Lower leg skin (tissue), 4 donors: ENCODE measurements at regions not wholly inside any gene's neighbourhood (a gene's known extent, or its start where the extent isn't known, plus 50 kb on each side); places are given as distances from the start of the nearest gene placed in this dataset.

Experiments
- DNase-seq, 2 donors: peaks; one replicate each; pipeline ENCODE4 v3.0.0-alpha.2; 2019; ENCODE audit warnings: low spot score in 2 of 2
- H3K4me3 ChIP-seq: fragments of 200-600 bp; sonication (generic); 2 replicates; pipeline ENCODE4 v1.5.1; 2017; ENCODE audit warnings: mild to moderate bottlenecking, low read depth; ENCODE audit not compliant: poor library complexity, severe bottlenecking
- CTCF ChIP-seq, 3 donors: fragments of 450-650 bp; IDR thresholded peaks; one replicate each; pipeline ENCODE4 v1.5.1; 2016; ENCODE audit warnings: antibody characterized with exemption in 3 of 3, mild to moderate bottlenecking in 3 of 3, moderate library complexity in 2 of 3
- POLR2A ChIP-seq, 2 donors: fragments of 450-650 bp; IDR thresholded peaks; one replicate each; pipeline ENCODE4 v1.6.1; 2016 to 2017; ENCODE audit warnings: antibody characterized with exemption in 2 of 2, mild to moderate bottlenecking in 1 of 2, moderate library complexity in 1 of 2
- WGBS, 2 donors: methylation state at CpG; one replicate each; pipeline ENCODE4 v1.1.5; 2018; 5-methylcytosine and 5-hydroxymethylcytosine counted together
- intact Hi-C: fragments of 100-400 bp; cut with DNase I; formaldehyde crosslinking; loops from one replicate; pipeline ENCODE4 v1.15.0; 2023; ENCODE audit warnings: low total_unique reads

GRCh38 chr2:144606466-144607095, 86.7 kb upstream of the ZEB2 start:
- intact Hi-C loops: no loop called here
- no peak for TF ChIP-seq CTCF (IDR thresholded peaks at IDR 0.05)
- TF ChIP-seq POLR2A (IDR thresholded peaks at IDR 0.05): no peak
- H3K4me3 ChIP-seq: no peak overlapping the region
- no peak for DNase-seq
- 85 to 90% methylated on average over 1 of the region's 1 CpG for WGBS, 2 donors

- intact Hi-C loops: no loop called here
- DNase-seq: no peak
- TF ChIP-seq POLR2A (IDR thresholded peaks at IDR 0.05): no peak
- TF ChIP-seq CTCF (IDR thresholded peaks at IDR 0.05): no peak
- WGBS, 2 donors: 83 to 86% methylated on average over 7 of the region's 7 CpGs
- H3K4me3 ChIP-seq: no peak overlapping the region
Measured at GRCh38 chr2:144605231-144605840, 85.4 kb upstream of the ZEB2 start.

GRCh38 chr2:144603334-144603733, 83.4 kb upstream of the ZEB2 start:
- TF ChIP-seq CTCF (IDR thresholded peaks at IDR 0.05): no peak
- TF ChIP-seq POLR2A (IDR thresholded peaks at IDR 0.05): no peak
- no peak overlapping the region for H3K4me3 ChIP-seq
- 81 to 91% methylated on average over 2 of the region's 2 CpGs for WGBS, 2 donors
- intact Hi-C loops: no loop called here
- DNase-seq: no peak

- DNase-seq: no peak
- H3K4me3 ChIP-seq: no peak overlapping the region
- 71 to 74% methylated on average over 5 of the region's 5 CpGs for WGBS, 2 donors
- intact Hi-C loops: no loop called here
- TF ChIP-seq POLR2A (IDR thresholded peaks at IDR 0.05) (no peak), CTCF (IDR thresholded peaks at IDR 0.05) (no peak)
Measured at GRCh38 chr2:144598906-144599305, 79.0 kb upstream of the ZEB2 start.

- TF ChIP-seq CTCF (IDR thresholded peaks at IDR 0.05) (no peak), POLR2A (IDR thresholded peaks at IDR 0.05) (no peak)
- whole genome bisulfite sequencing, 2 donors: 68 to 78% methylated on average over 6 of the region's 6 CpGs
- no peak overlapping the region for H3K4me3 ChIP-seq
- intact Hi-C loops: no loop called here
- no peak for DNase-seq
Measured at GRCh38 chr2:144597894-144598593, 78.1 kb upstream of the ZEB2 start.
